ENCODE measurements at regions not wholly inside any gene's neighbourhood (a gene's known extent, or its start where the extent isn't known, plus 50 kb on each side); places are given as distances from the start of the nearest gene placed in this dataset.

GRCh38 chr18:29488617-29489016, 1311.7 kb upstream of the CDH2 start:
- POLR2A ChIA-PET: no interaction called here
- H3K27ac Mint-ChIP-seq: no peak overlapping the region

GRCh38 chr18:29465526-29465925, 1288.6 kb upstream of the CDH2 start:
- no peak for DNase-seq
- H3K4me1 Mint-ChIP-seq: no peaks in the 10 kb centered on the region
- H3K4me3 Mint-ChIP-seq: no peak overlapping the region
- Histone ChIP-seq H3K9me3 (ENCODE audit: low read length) (no peaks in the 10 kb centered on the region), H3K4me1 (ENCODE audit: insufficient read depth, low read length) (no peaks in the 10 kb centered on the region), H3K4me3 (ENCODE audit: low read length) (no peak overlapping the region), H3K36me3 (ENCODE audit: insufficient read depth, low read length) (no peaks in the 10 kb centered on the region), H3K27ac (ENCODE audit: low read depth, low read length) (no peak overlapping the region), H3K27me3 (ENCODE audit: insufficient read depth, low read length, poor library complexity, severe bottlenecking) (no peaks in the 10 kb centered on the region)
- CTCF ChIA-PET: no interaction called here
- H3K27me3 Mint-ChIP-seq: no peaks in the 10 kb centered on the region
- H3K9me3 Mint-ChIP-seq: peaks cover 2 to 27% (median 9%) of the 10 kb centered on the region in 5 donors
- no peak overlapping the region for H3K27ac Mint-ChIP-seq
- no peaks in the 10 kb centered on the region for H3K36me3 Mint-ChIP-seq
- POLR2A ChIA-PET: no interaction called here

More at GRCh38 chr18:29488617-29489016, 1311.7 kb upstream of the CDH2 start:
- Histone ChIP-seq H3K36me3 (ENCODE audit: insufficient read depth, low read length) (no peaks in the 10 kb centered on the region), H3K27me3 (ENCODE audit: insufficient read depth, low read length, poor library complexity, severe bottlenecking) (no peaks in the 10 kb centered on the region), H3K27ac (ENCODE audit: low read depth, low read length) (no peak overlapping the region), H3K9me3 (ENCODE audit: low read length) (peaks cover 3% of the 10 kb centered on the region), H3K4me1 (ENCODE audit: insufficient read depth, low read length) (no peaks in the 10 kb centered on the region), H3K4me3 (ENCODE audit: low read length) (no peak overlapping the region)
- no peak overlapping the region for H3K4me3 Mint-ChIP-seq
- peaks cover 0 to 27% (median 10%) of the 10 kb centered on the region in 5 donors for H3K9me3 Mint-ChIP-seq
- CTCF ChIA-PET: no interaction called here
- no peaks in the 10 kb centered on the region for H3K27me3 Mint-ChIP-seq
- no peaks in the 10 kb centered on the region for H3K36me3 Mint-ChIP-seq
- DNase-seq: no peak
- no peaks in the 10 kb centered on the region for H3K4me1 Mint-ChIP-seq

- Mint-ChIP-seq H3K4me1 (no peaks in the 10 kb centered on the region), H3K4me3 (no peak overlapping the region), H3K36me3 (no peaks in the 10 kb centered on the region), H3K27me3 (no peaks in the 10 kb centered on the region), H3K9me3 (peaks cover 5 to 37% (median 8%) of the 10 kb centered on the region in 5 donors), H3K27ac (peak overlapping the region in 1 of 8 donors; percentile 68)
- POLR2A ChIA-PET: no interaction called here
- CTCF ChIA-PET: no interaction called here
- Histone ChIP-seq H3K4me3 (ENCODE audit: low read length) (no peak overlapping the region), H3K9me3 (ENCODE audit: low read length) (no peaks in the 10 kb centered on the region), H3K4me1 (ENCODE audit: insufficient read depth, low read length) (no peaks in the 10 kb centered on the region), H3K27me3 (ENCODE audit: insufficient read depth, low read length, poor library complexity, severe bottlenecking) (no peaks in the 10 kb centered on the region), H3K27ac (ENCODE audit: low read depth, low read length) (no peak overlapping the region), H3K36me3 (ENCODE audit: insufficient read depth, low read length) (no peaks in the 10 kb centered on the region)
- no peak for DNase-seq
Measured at GRCh38 chr18:29459972-29460371, 1283.0 kb upstream of the CDH2 start.

GRCh38 chr18:29457316-29457889, 1280.5 kb upstream of the CDH2 start:
- Histone ChIP-seq H3K27ac (ENCODE audit: low read depth, low read length) (no peak overlapping the region), H3K27me3 (ENCODE audit: insufficient read depth, low read length, poor library complexity, severe bottlenecking) (no peaks in the 10 kb centered on the region), H3K36me3 (ENCODE audit: insufficient read depth, low read length) (no peaks in the 10 kb centered on the region), H3K9me3 (ENCODE audit: low read length) (no peaks in the 10 kb centered on the region), H3K4me3 (ENCODE audit: low read length) (no peak overlapping the region), H3K4me1 (ENCODE audit: insufficient read depth, low read length) (no peaks in the 10 kb centered on the region)
- Mint-ChIP-seq H3K4me1 (no peaks in the 10 kb centered on the region), H3K27ac (no peak overlapping the region), H3K9me3 (peaks cover 4 to 49% (median 14%) of the 10 kb centered on the region in 5 donors), H3K36me3 (no peaks in the 10 kb centered on the region), H3K4me3 (no peak overlapping the region), H3K27me3 (no peaks in the 10 kb centered on the region)
- no peak for DNase-seq
- ChIA-PET CTCF (no interaction called here), POLR2A (no interaction called here)

GRCh38 chr18:29449424-29449823, 1272.5 kb upstream of the CDH2 start:
- ChIA-PET POLR2A (no interaction called here), CTCF (no interaction called here)
- H3K27ac Mint-ChIP-seq: no peak overlapping the region
- no peaks in the 10 kb centered on the region for H3K36me3 Mint-ChIP-seq
- DNase-seq: no peak
- no peak overlapping the region for H3K27ac ChIP-seq (ENCODE audit: low read depth, low read length)
- H3K9me3 Mint-ChIP-seq: peaks cover 2 to 32% (median 11%) of the 10 kb centered on the region in 5 donors
- H3K4me1 ChIP-seq (ENCODE audit: insufficient read depth, low read length): no peaks in the 10 kb centered on the region
- no peak overlapping the region for H3K4me3 ChIP-seq (ENCODE audit: low read length)
- no peaks in the 10 kb centered on the region for H3K27me3 ChIP-seq (ENCODE audit: insufficient read depth, low read length, poor library complexity, severe bottlenecking)
- H3K9me3 ChIP-seq (ENCODE audit: low read length): no peaks in the 10 kb centered on the region
- no peaks in the 10 kb centered on the region for H3K36me3 ChIP-seq (ENCODE audit: insufficient read depth, low read length)
- no peaks in the 10 kb centered on the region for H3K27me3 Mint-ChIP-seq
- H3K4me3 Mint-ChIP-seq: no peak overlapping the region
- H3K4me1 Mint-ChIP-seq: no peaks in the 10 kb centered on the region

- H3K27me3 ChIP-seq (ENCODE audit: insufficient read depth, low read length, poor library complexity, severe bottlenecking): no peaks in the 10 kb centered on the region
- CTCF ChIA-PET: no interaction called here
- DNase-seq: no peak
- Mint-ChIP-seq H3K27ac (no peak overlapping the region), H3K4me1 (no peaks in the 10 kb centered on the region), H3K4me3 (no peak overlapping the region), H3K27me3 (no peaks in the 10 kb centered on the region), H3K9me3 (peaks cover 3 to 34% (median 9%) of the 10 kb centered on the region in 5 donors), H3K36me3 (no peaks in the 10 kb centered on the region)
- no peaks in the 10 kb centered on the region for H3K4me1 ChIP-seq (ENCODE audit: insufficient read depth, low read length)
- H3K36me3 ChIP-seq (ENCODE audit: insufficient read depth, low read length): no peaks in the 10 kb centered on the region
- H3K4me3 ChIP-seq (ENCODE audit: low read length): no peak overlapping the region
- no peaks in the 10 kb centered on the region for H3K9me3 ChIP-seq (ENCODE audit: low read length)
- no peak overlapping the region for H3K27ac ChIP-seq (ENCODE audit: low read depth, low read length)
- POLR2A ChIA-PET: no interaction called here
Measured at GRCh38 chr18:29439398-29439797, 1262.5 kb upstream of the CDH2 start.

GRCh38 chr18:29436459-29436858, 1259.5 kb upstream of the CDH2 start:
- Mint-ChIP-seq H3K27me3 (no peaks in the 10 kb centered on the region), H3K4me3 (no peak overlapping the region), H3K4me1 (no peaks in the 10 kb centered on the region), H3K27ac (no peak overlapping the region), H3K36me3 (no peaks in the 10 kb centered on the region), H3K9me3 (peaks cover 4 to 35% (median 11%) of the 10 kb centered on the region in 5 donors)
- ChIA-PET POLR2A (no interaction called here), CTCF (no interaction called here)
- Histone ChIP-seq H3K27ac (ENCODE audit: low read depth, low read length) (no peak overlapping the region), H3K9me3 (ENCODE audit: low read length) (no peaks in the 10 kb centered on the region), H3K4me1 (ENCODE audit: insufficient read depth, low read length) (no peaks in the 10 kb centered on the region), H3K27me3 (ENCODE audit: insufficient read depth, low read length, poor library complexity, severe bottlenecking) (no peaks in the 10 kb centered on the region), H3K4me3 (ENCODE audit: low read length) (no peak overlapping the region), H3K36me3 (ENCODE audit: insufficient read depth, low read length) (no peaks in the 10 kb centered on the region)
- DNase-seq: no peak

- H3K27me3 ChIP-seq (ENCODE audit: insufficient read depth, low read length, poor library complexity, severe bottlenecking): no peaks in the 10 kb centered on the region
- Mint-ChIP-seq H3K9me3 (peaks cover 6 to 33% (median 10%) of the 10 kb centered on the region in 5 donors), H3K4me1 (no peaks in the 10 kb centered on the region), H3K4me3 (no peak overlapping the region), H3K27me3 (no peaks in the 10 kb centered on the region), H3K36me3 (no peaks in the 10 kb centered on the region), H3K27ac (no peak overlapping the region)
- no peak for DNase-seq
- ChIA-PET CTCF (no interaction called here), POLR2A (no interaction called here)
- no peaks in the 10 kb centered on the region for H3K9me3 ChIP-seq (ENCODE audit: low read length)
- H3K27ac ChIP-seq (ENCODE audit: low read depth, low read length): no peak overlapping the region
- no peaks in the 10 kb centered on the region for H3K4me1 ChIP-seq (ENCODE audit: insufficient read depth, low read length)
- no peak overlapping the region for H3K4me3 ChIP-seq (ENCODE audit: low read length)
- H3K36me3 ChIP-seq (ENCODE audit: insufficient read depth, low read length): no peaks in the 10 kb centered on the region
Measured at GRCh38 chr18:29434650-29435049, 1257.7 kb upstream of the CDH2 start.

GRCh38 chr18:29430416-29430815, 1253.5 kb upstream of the CDH2 start:
- H3K4me3 ChIP-seq (ENCODE audit: low read length): no peak overlapping the region
- Mint-ChIP-seq H3K36me3 (no peaks in the 10 kb centered on the region), H3K9me3 (peaks cover 5 to 27% (median 14%) of the 10 kb centered on the region in 5 donors), H3K27me3 (no peaks in the 10 kb centered on the region), H3K27ac (no peak overlapping the region), H3K4me3 (no peak overlapping the region), H3K4me1 (no peaks in the 10 kb centered on the region)
- no peaks in the 10 kb centered on the region for H3K4me1 ChIP-seq (ENCODE audit: insufficient read depth, low read length)
- no peak for DNase-seq
- ChIA-PET CTCF (no interaction called here), POLR2A (no interaction called here)
- no peaks in the 10 kb centered on the region for H3K36me3 ChIP-seq (ENCODE audit: insufficient read depth, low read length)
- no peaks in the 10 kb centered on the region for H3K27me3 ChIP-seq (ENCODE audit: insufficient read depth, low read length, poor library complexity, severe bottlenecking)
- no peaks in the 10 kb centered on the region for H3K9me3 ChIP-seq (ENCODE audit: low read length)
- no peak overlapping the region for H3K27ac ChIP-seq (ENCODE audit: low read depth, low read length)

Data from CD8-positive, alpha-beta memory T cell (primary cell).